NCI-H526 (cell line): ENCODE measurements at regions not wholly inside any gene's neighbourhood (a gene's known extent, or its start where the extent isn't known, plus 50 kb on each side); places are given as distances from the start of the nearest gene placed in this dataset.

Source experiments
- DNase-seq, 2 experiments: peaks; one replicate each; lab custom pipeline; 2025; lab: John Stamatoyannopoulos, UW

- DNase-seq = no peak
Measured at GRCh38 chr15:97091093-97091492, 760.6 kb downstream of the NR2F2 start.

GRCh38 chr15:97092656-97093055 lies 762.2 kb downstream of the NR2F2 start:
- DNase-seq = no peak

DNA sequence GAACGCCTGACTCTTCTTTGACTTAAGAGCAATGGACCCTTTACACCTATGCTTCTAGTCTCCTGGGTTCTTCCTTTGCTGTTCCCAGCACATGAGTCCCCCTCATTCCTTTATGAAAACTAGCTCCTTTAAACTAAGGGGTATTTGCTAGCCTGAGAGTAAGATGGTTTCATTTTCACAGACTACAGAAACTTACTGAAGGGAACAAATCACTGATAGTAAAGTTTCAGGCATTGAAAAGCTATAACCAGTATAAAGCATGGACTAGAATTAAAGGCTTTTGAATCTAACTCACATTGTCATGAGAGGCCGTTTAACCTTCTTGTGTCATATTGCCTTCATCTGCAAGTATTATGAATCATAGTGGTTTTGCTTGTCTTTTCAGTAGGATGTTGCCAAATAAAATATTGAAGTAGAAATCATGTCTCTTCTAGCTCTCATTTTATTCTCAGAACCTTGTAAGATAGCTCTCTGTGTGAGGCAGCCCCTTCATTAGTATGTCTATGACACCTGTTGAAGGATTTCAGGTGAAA lies 765.9 kb downstream of the NR2F2 start:
- no peak for DNase-seq

DNA sequence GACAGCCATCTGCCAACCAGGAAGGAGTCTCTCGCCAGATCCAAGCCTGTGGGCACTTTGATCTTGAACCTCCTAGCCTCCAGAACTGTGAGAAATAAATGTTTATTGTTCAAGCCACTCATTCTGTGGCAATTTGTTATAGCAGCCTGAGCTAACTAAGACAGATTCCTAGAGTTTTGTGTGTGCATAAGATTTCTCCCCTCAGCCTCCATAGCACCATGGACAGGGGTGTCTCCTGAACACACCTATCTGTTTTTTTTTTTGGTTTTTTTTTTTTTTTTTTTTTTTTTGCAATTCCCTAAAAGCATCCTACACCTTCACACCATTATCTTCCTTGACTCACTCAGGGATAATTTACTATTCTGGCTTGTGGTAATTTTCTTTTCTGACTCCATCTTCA lies 768.5 kb downstream of the NR2F2 start:
- no peak for DNase-seq

GRCh38 chr15:97101572-97101971 lies 771.1 kb downstream of the NR2F2 start:
- no peak for DNase-seq

- DNase-seq = no peak
Measured at GRCh38 chr15:97114900-97115760, 784.6 kb downstream of the NR2F2 start.

GRCh38 chr15:97115761-97116070 lies 785.2 kb downstream of the NR2F2 start:
- peak in 1 of 2 experiments; percentile 2 for DNase-seq

DNA sequence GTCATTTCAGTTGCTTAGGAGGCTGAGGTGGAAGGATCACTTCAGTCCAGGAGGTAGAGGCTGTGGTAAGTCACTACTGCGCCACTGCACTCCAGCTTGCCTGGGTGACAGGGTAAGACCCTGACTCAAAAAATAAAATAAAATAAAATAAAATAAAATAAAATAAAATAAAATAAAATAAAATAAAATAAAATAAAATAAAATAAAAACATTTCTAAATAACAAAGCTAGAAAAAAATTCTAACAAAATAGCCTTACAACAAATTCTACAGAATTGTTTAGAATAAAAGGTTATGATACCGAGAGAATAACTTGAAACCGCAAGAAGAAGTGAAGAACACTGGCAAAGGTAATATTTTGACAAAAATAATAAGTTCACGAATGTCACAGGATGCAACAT lies 794.3 kb downstream of the NR2F2 start:
- DNase-seq = no peak

- no peak for DNase-seq
Measured at GRCh38 chr15:97126553-97127233, 796.2 kb downstream of the NR2F2 start.

DNA sequence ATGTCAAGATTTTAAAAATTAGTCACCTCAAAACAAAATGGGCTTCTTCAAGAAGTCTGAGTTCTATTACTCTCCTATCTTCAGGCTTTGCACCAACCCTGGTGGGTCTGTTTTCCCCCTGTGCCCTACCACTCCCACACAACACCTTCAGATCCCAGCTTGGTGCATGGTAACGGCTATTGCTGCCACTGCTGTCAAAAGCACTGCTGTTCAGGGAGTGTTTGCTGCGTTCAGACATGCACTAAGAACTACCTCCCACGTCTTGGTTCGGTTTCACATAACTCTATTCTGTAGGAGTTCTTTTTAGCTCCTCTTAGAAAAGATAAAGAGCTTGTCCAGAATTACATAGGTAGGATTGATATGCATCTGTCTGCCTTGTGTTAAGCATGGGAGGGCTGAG lies 799.2 kb downstream of the NR2F2 start:
- DNase-seq = no peak

DNA sequence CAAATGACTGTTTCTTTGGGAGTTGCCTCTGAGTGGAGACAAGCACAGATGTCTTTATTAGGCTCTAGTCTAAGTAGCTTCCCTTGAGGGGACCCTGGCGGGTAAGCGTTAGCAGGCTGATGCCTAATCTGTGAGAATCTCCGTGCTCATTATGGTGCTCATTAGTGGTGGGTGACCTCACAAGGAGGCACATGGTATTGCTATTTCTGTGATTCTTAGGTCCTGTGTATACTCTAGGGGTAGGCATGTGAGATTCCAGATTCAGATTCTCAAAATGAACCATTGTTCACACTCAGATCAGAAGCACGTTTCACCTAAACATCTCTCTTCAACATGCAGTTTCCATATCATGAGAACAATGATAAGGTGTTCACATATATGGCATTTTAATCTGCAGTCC lies 809.7 kb downstream of the NR2F2 start:
- DNase-seq = no peak

- no peak for DNase-seq
Measured at GRCh38 chr15:97141360-97141759, 810.9 kb downstream of the NR2F2 start.

DNA sequence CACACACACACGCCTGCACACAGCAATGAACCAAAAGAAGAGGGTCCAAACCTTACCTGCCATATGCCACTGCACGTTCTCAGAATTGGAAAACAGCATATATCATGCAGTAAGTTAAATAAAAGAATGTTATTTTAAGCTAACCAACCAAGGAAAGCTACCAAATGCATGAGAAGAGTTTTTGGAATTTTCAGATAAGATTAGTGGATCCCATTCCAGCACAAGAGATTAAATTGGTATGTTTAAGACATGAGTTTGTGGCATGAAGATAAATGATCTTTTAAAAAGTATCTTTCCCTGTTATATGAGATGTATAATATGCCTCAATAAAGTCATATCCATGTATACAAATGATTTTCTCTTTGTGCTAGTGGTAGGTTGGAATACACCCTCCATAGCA lies 811.4 kb downstream of the NR2F2 start:
- no peak for DNase-seq

GRCh38 chr15:97143592-97144376 lies 813.3 kb downstream of the NR2F2 start:
- DNase-seq = no peak

DNA sequence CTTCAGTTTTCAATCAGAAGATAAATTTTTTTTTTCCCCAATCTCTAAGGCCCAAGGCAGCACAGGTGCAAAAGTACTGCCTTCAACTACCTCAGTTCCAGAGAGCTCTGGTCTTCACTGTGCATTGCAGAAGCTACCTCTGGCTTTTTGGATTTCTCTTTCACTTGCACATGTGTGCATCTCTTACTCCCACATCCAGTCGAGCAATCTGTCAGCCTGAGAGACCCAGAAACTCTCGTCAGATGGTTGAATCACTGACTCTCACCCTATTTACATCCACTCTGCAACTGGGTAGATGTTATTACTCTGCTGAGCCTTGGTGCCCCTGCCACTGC lies 813.8 kb downstream of the NR2F2 start:
- no peak for DNase-seq

DNA sequence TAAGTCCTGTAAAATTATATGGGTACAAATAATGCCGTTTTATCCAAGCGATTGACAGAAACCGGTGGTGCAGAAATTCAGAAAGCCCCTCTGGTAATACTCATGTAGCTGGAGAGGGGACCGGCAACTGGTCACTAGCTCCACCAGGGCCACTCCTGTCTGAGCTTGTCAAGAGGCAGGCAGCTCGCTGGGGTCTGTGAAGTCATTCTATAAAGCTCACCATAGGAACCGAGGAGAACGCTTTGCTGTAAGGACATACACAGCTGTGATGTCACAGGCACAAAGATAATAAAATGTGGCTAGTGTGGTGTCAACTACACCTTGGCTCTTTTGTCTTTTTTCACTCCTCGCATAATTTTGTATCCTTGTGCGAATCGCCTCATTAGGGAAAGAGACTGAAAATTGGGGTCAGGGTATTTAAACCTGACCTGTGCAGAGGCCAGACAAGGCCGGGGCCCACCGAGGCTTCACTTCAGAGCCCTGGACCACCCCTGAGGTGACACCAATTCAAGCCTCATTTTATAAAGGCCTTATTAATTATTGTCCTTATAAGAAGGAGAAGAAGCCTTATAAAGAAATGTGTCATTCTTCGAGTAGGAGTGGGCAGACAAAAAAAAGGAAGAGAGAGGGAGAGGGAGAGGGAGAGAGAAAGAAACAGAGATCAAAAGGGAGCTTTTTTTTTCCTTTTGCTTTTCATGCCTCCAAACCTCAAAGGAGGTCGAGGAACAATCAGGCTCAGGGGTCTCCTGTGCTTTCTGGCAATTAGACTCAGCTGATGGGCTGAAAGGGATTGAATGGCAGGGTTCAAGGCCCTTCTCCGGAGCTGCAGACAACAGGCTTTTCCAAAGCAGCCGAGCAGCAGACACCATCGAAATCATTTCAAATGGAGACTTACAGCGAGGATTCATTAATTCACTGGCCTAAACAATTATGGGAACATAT lies 813.3 kb upstream of the ARRDC4 start:
- no peak for DNase-seq

DNA sequence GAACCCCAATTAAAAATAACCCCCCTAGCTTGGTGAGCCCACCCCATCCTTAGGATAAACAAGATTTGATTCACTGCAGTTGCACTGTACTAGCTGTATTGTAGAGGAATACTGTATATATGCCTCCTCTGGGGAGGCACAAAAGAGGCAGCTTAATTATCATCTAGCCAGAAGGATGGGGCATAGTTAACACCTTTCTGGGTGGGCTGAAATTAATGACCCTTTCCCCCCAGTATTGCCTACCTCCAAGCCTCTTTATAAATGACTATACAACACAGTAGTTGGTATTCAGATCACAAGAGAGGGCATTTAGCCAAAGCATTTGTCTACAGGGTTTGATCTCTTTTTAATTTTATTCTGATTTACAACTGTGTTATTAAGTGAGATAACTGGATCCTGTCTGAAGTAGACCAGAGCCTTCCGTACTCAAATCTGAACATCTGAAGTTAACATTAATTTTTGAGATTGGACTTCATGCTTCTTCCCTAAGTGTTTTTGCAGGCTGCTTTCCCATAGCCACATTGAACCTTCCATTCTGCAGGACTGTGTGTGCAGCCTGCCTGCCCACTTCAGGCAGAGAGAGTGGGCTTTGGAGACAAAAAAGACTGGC lies 807.0 kb upstream of the ARRDC4 start:
- DNase-seq = no peak

DNA sequence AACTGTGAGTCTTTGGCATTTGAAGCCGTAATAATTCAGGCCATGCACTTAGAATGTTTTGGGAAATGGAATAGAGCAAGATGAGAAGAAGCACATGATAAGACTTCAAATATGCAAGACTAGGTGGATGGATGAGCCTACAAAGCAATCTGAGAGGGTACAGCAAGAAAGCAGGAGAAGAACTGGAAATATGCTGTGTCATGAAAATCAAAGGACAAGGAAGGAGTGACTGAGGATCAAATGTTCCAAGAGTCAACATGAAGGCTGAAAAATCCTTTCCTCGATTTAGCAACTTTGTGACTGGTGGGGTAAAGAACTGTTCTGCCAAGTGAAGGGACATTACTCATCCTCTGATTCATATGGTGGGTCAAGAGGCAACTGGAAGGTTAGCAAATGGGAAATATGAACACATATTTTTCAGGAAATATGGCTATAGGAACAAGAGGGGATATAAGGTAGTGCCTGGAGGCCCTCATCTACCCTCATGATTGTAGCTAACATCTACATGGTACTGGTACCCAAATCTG lies 803.7 kb upstream of the ARRDC4 start:
- no peak for DNase-seq

GRCh38 chr15:97162805-97163495 lies 797.6 kb upstream of the ARRDC4 start:
- no peak for DNase-seq

GRCh38 chr15:97165205-97165604 lies 795.3 kb upstream of the ARRDC4 start:
- DNase-seq = no peak
